ENCODE measurements at regions not wholly inside any gene's neighbourhood (a gene's known extent, or its start where the extent isn't known, plus 50 kb on each side); places are given as distances from the start of the nearest gene placed in this dataset.

- TF ChIP-seq CTCF (IDR thresholded peaks at IDR 0.05) (no peak), POLR2A (IDR thresholded peaks at IDR 0.05) (no peak)
Measured at GRCh38 chr3:148585671-148586379, 111.9 kb upstream of the AGTR1 start.
